ENCODE measurements at regions not wholly inside any gene's neighbourhood (a gene's known extent, or its start where the extent isn't known, plus 50 kb on each side); places are given as distances from the start of the nearest gene placed in this dataset.

GRCh38 chr6:71410681-71411080 is 122.1 kb downstream of the OGFRL1 start:
- no peak for TF ChIP-seq POLR2A (IDR thresholded peaks at IDR 0.05; ENCODE audit: extremely low read depth, insufficient read length)
- TF ChIP-seq, protein P1, sequence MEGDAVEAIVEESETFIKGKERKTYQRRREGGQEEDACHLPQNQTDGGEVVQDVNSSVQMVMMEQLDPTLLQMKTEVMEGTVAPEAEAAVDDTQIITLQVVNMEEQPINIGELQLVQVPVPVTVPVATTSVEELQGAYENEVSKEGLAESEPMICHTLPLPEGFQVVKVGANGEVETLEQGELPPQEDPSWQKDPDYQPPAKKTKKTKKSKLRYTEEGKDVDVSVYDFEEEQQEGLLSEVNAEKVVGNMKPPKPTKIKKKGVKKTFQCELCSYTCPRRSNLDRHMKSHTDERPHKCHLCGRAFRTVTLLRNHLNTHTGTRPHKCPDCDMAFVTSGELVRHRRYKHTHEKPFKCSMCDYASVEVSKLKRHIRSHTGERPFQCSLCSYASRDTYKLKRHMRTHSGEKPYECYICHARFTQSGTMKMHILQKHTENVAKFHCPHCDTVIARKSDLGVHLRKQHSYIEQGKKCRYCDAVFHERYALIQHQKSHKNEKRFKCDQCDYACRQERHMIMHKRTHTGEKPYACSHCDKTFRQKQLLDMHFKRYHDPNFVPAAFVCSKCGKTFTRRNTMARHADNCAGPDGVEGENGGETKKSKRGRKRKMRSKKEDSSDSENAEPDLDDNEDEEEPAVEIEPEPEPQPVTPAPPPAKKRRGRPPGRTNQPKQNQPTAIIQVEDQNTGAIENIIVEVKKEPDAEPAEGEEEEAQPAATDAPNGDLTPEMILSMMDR (IDR thresholded peaks at IDR 0.05; ENCODE audit: low read depth, low read length) = no peak
